OCI-LY1 (cell line): ENCODE measurements at regions not wholly inside any gene's neighbourhood (a gene's known extent, or its start where the extent isn't known, plus 50 kb on each side); places are given as distances from the start of the nearest gene placed in this dataset.

Source experiments
- H2AFZ ChIP-seq: fragments of 200-600 bp; sonication (generic), shearing (Covaris generic); 2 replicates; pipeline ENCODE4 v1.6.0; 2014; ENCODE audit warnings: antibody characterized with exemption, mild to moderate bottlenecking, low read length
- H3F3A ChIP-seq: fragments of 200-600 bp; sonication (generic), shearing (Covaris generic); 2 replicates; pipeline ENCODE4 v1.6.0; 2014; ENCODE audit warnings: mild to moderate bottlenecking, antibody characterized with exemption, low read length, moderate library complexity; ENCODE audit not compliant: insufficient read depth
- H3K27ac ChIP-seq: fragments of 200-600 bp; sonication (generic); 2 replicates; pipeline ENCODE4 v1.5.1; 2014; ENCODE audit warnings: low read length, mixed run types, mild to moderate bottlenecking, low read depth; ENCODE audit not compliant: poor library complexity, severe bottlenecking
- H3K27me3 ChIP-seq: fragments of 200-600 bp; sonication (generic); 2 replicates; pipeline ENCODE4 v1.6.0; 2014; ENCODE audit warnings: antibody characterized with exemption, mild to moderate bottlenecking, low read length, moderate library complexity; ENCODE audit not compliant: insufficient read depth
- H3K36me3 ChIP-seq: fragments of 200-600 bp; sonication (generic); 2 replicates; pipeline ENCODE4 v1.6.1; 2014; ENCODE audit warnings: mild to moderate bottlenecking, antibody characterized with exemption, low read length, moderate library complexity, mixed read lengths; ENCODE audit not compliant: insufficient read depth
- H3K4me1 ChIP-seq: fragments of 200-600 bp; sonication (generic); 2 replicates; pipeline ENCODE4 v1.5.1; 2014; ENCODE audit warnings: mild to moderate bottlenecking, low read length, moderate library complexity; ENCODE audit not compliant: insufficient read depth, severe bottlenecking
- H3K4me2 ChIP-seq: fragments of 200-600 bp; sonication (generic), shearing (Covaris generic); 2 replicates; pipeline ENCODE4 v1.6.1; 2014; ENCODE audit warnings: low read length
- H3K4me3 ChIP-seq: fragments of 200-600 bp; sonication (generic); 2 replicates; pipeline ENCODE4 v1.5.1; 2014; ENCODE audit warnings: low read length, low read depth, mild to moderate bottlenecking, mixed read lengths; ENCODE audit not compliant: poor library complexity, severe bottlenecking
- H3K79me2 ChIP-seq: fragments of 200-600 bp; shearing (Covaris generic); 2 replicates; pipeline ENCODE4 v1.6.1; 2016; ENCODE audit warnings: mixed run types, low read length, mixed read lengths; ENCODE audit not compliant: insufficient read depth
- H3K9ac ChIP-seq: fragments of 200-600 bp; sonication (generic), shearing (Covaris generic); 2 replicates; pipeline ENCODE4 v1.6.1; 2014; ENCODE audit warnings: mild to moderate bottlenecking, low read length, mixed read lengths
- H3K9me2 ChIP-seq: fragments of 200-600 bp; sonication (generic), shearing (Covaris generic); 2 replicates; pipeline ENCODE4 v1.6.1; 2014; ENCODE audit warnings: low read depth, mild to moderate bottlenecking, low read length, mixed read lengths
- H3K9me3 ChIP-seq: fragments of 200-600 bp; shearing (Covaris generic); 2 replicates; pipeline ENCODE4 v1.6.1; 2014; ENCODE audit warnings: low read length, mixed read lengths
- H4K20me1 ChIP-seq: fragments of 200-600 bp; sonication (generic), shearing (Covaris generic); 2 replicates; pipeline ENCODE4 v1.6.0; 2016; ENCODE audit warnings: mild to moderate bottlenecking, low read length; ENCODE audit not compliant: insufficient read depth
- EZH2 ChIP-seq: fragments of 200-600 bp; sonication (generic), shearing (Covaris generic); IDR thresholded peaks from 2 replicates; pipeline ENCODE4 v1.8.0; 2017; ENCODE audit warnings: borderline replicate concordance, mixed run types, mild to moderate bottlenecking, antibody characterized with exemption, low read length, moderate library complexity, mixed read lengths
- TF ChIP-seq, protein P1 (sequence below): fragments of 200-600 bp; sonication (generic), shearing (Covaris generic); IDR thresholded peaks from 2 replicates; pipeline ENCODE4 v1.5.1; 2017; ENCODE audit warnings: mild to moderate bottlenecking, antibody characterized with exemption, low read length, moderate library complexity, mixed read lengths

DNA sequence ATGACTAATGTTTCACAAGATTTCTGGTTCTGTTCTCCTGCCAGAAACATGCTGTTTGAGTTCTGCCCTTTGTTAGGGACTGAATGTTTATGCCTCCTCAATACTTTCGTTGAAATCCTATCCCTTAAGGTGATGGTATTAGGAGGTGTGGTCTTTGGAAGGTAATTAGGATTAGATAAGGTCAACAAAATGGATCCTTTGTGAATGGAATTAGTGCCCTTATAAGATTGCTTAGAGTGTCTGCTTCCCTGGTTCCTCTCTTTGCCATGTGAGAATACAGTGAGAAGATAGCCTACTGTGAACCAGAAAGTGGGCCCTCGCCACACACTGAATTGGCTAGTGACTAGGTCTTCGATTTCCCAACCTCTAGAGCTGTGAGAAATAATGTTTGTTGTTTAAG, 621.4 kb upstream of the ALCAM start:
- H3F3A ChIP-seq = no peaks in the 10 kb centered on the region
- H3K4me2 ChIP-seq = no peak overlapping the region
- no peak overlapping the region for H3K9ac ChIP-seq
- H3K36me3 ChIP-seq = no peaks in the 10 kb centered on the region
- H3K4me3 ChIP-seq = no peak overlapping the region
- H4K20me1 ChIP-seq = no peaks in the 10 kb centered on the region
- no peaks in the 10 kb centered on the region for H3K27me3 ChIP-seq
- no peak overlapping the region for H2AFZ ChIP-seq
- H3K4me1 ChIP-seq = peaks cover 3% of the 10 kb centered on the region
- no peaks in the 10 kb centered on the region for H3K9me3 ChIP-seq
- H3K9me2 ChIP-seq = no peaks in the 10 kb centered on the region
- TF ChIP-seq EZH2 = no peak
- no peaks in the 10 kb centered on the region for H3K79me2 ChIP-seq
- no peak overlapping the region for H3K27ac ChIP-seq

DNA sequence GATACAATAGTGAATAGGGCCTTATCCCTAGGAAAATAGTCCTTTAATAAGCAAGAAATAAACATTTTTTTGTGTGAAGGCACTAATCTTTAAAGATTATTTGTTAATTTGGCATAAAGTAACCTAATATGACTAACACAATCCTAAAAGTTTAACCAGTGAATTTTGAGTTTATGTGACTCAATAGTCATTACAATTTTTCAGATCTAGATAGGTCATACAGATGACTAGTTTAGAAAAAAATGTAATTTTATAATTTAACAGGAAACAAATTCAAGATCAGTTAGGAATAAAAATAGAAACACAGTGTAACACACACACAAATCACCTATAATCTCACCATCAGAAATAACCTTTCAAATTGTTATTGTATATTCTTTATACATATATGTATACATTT, 620.7 kb upstream of the ALCAM start:
- H2AFZ ChIP-seq = no peak overlapping the region
- no peak overlapping the region for H3K9ac ChIP-seq
- no peaks in the 10 kb centered on the region for H3K9me3 ChIP-seq
- no peaks in the 10 kb centered on the region for H3K79me2 ChIP-seq
- H3F3A ChIP-seq = no peaks in the 10 kb centered on the region
- H3K27ac ChIP-seq = no peak overlapping the region
- H3K4me3 ChIP-seq = no peak overlapping the region
- no peaks in the 10 kb centered on the region for H3K27me3 ChIP-seq
- H4K20me1 ChIP-seq = no peaks in the 10 kb centered on the region
- H3K4me1 ChIP-seq = peaks cover 8% of the 10 kb centered on the region
- no peak overlapping the region for H3K4me2 ChIP-seq
- no peaks in the 10 kb centered on the region for H3K36me3 ChIP-seq
- no peak for TF ChIP-seq EZH2
- TF ChIP-seq, protein P1, sequence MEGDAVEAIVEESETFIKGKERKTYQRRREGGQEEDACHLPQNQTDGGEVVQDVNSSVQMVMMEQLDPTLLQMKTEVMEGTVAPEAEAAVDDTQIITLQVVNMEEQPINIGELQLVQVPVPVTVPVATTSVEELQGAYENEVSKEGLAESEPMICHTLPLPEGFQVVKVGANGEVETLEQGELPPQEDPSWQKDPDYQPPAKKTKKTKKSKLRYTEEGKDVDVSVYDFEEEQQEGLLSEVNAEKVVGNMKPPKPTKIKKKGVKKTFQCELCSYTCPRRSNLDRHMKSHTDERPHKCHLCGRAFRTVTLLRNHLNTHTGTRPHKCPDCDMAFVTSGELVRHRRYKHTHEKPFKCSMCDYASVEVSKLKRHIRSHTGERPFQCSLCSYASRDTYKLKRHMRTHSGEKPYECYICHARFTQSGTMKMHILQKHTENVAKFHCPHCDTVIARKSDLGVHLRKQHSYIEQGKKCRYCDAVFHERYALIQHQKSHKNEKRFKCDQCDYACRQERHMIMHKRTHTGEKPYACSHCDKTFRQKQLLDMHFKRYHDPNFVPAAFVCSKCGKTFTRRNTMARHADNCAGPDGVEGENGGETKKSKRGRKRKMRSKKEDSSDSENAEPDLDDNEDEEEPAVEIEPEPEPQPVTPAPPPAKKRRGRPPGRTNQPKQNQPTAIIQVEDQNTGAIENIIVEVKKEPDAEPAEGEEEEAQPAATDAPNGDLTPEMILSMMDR = no peak
- H3K9me2 ChIP-seq = no peaks in the 10 kb centered on the region

DNA sequence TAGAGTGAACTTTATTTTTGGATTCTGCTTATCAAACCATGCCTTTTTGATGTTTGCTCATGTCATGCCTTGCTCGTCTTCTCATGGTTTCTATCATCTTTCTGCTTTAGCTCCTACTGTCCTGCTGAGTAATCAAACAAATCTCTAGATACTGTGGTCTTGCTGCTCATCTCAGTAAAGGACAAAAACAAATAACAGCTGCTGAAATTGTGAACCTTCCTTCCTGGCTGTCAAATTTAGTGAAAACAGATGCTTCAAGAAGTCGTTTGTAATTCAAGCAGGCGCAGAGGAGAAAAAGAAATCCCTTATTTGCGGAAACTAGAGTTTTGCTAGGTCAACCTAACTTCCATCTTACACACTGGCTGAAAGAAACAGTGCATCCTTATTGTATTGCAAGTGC, 616.1 kb upstream of the ALCAM start:
- no peaks in the 10 kb centered on the region for H3K9me2 ChIP-seq
- no peaks in the 10 kb centered on the region for H3K79me2 ChIP-seq
- H3K4me1 ChIP-seq = peaks cover 8% of the 10 kb centered on the region
- no peaks in the 10 kb centered on the region for H3K36me3 ChIP-seq
- H3K4me3 ChIP-seq = no peak overlapping the region
- no peak overlapping the region for H3K4me2 ChIP-seq
- TF ChIP-seq, protein P1 = no peak
- TF ChIP-seq EZH2 = no peak
- H2AFZ ChIP-seq = no peak overlapping the region
- no peaks in the 10 kb centered on the region; the same call in 1 of the 2 replicates for H3K9me3 ChIP-seq
- H3K27ac ChIP-seq = no peak overlapping the region
- no peaks in the 10 kb centered on the region for H3K27me3 ChIP-seq
- no peak overlapping the region for H3K9ac ChIP-seq
- H3F3A ChIP-seq = no peaks in the 10 kb centered on the region
- H4K20me1 ChIP-seq = no peaks in the 10 kb centered on the region

DNA sequence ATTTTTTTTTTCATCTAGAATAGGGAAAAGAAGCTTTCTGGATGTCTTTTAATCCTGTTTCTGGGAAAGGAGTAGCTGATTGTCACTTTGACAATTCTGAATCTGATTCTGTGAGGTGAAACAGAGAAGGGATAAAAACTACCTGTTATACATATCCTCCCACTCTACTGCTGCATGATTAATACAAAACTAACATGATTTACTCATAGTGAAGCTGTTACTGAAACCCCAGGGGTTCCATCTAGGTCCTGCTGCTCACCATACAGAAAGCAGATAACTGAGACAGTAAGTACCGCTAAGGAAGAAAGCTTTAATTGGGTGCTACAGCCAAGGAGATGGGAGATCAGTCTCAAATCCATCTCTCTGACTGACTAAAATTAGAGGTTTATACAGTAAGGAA, 610.9 kb upstream of the ALCAM start:
- Histone ChIP-seq H3F3A (no peaks in the 10 kb centered on the region), H3K4me1 (peaks cover under 1% of the 10 kb centered on the region), H3K27me3 (no peaks in the 10 kb centered on the region), H3K27ac (no peak overlapping the region), H3K9me2 (no peaks in the 10 kb centered on the region), H4K20me1 (no peaks in the 10 kb centered on the region), H3K4me3 (no peak overlapping the region), H3K9me3 (no peaks in the 10 kb centered on the region; the same call in 1 of the 2 replicates), H3K79me2 (no peaks in the 10 kb centered on the region), H3K4me2 (no peak overlapping the region), H2AFZ (no peak overlapping the region), H3K9ac (no peak overlapping the region), H3K36me3 (no peaks in the 10 kb centered on the region)
- no peak for TF ChIP-seq EZH2
- TF ChIP-seq, protein P1 = no peak
